Endothelial cell of umbilical vein (primary cell): ENCODE measurements at regions not wholly inside any gene's neighbourhood (a gene's known extent, or its start where the extent isn't known, plus 50 kb on each side); places are given as distances from the start of the nearest gene placed in this dataset.

Source experiments
- CTCF ChIP-seq, 2 donors: IDR thresholded peaks; 1 replicate in 1 of 2; 2 replicates in 1 of 2; pipeline ENCODE4 v1.5.1; 2011; ENCODE audit warnings: low read length in 2 of 2, mild to moderate bottlenecking in 2 of 2, moderate library complexity in 2 of 2, control low read depth in 1 of 2, inconsistent platforms in 1 of 2, low read depth in 1 of 2; ENCODE audit not compliant: insufficient read depth in 1 of 2; ENCODE audit errors: extremely low read depth in 1 of 2
- EZH2 ChIP-seq: IDR thresholded peaks from 2 replicates; pipeline ENCODE4 v1.6.1; 2012; ENCODE audit warnings: borderline replicate concordance, low read depth, mild to moderate bottlenecking, moderate library complexity, low read length, inconsistent platforms; ENCODE audit not compliant: severe bottlenecking

- TF ChIP-seq EZH2 (no peak), CTCF (IDR thresholded peaks at IDR 0.05; ENCODE audit: extremely low read depth in 1 of 2, insufficient read depth in 1 of 2, low read depth in 1 of 2, low read length in 2 of 2) (no peak)
Observed at GRCh38 chr11:129275828-129276227, 83.7 kb upstream of the ARHGAP32 start.
